ENCODE measurements at regions not wholly inside any gene's neighbourhood (a gene's known extent, or its start where the extent isn't known, plus 50 kb on each side); places are given as distances from the start of the nearest gene placed in this dataset.

DNA sequence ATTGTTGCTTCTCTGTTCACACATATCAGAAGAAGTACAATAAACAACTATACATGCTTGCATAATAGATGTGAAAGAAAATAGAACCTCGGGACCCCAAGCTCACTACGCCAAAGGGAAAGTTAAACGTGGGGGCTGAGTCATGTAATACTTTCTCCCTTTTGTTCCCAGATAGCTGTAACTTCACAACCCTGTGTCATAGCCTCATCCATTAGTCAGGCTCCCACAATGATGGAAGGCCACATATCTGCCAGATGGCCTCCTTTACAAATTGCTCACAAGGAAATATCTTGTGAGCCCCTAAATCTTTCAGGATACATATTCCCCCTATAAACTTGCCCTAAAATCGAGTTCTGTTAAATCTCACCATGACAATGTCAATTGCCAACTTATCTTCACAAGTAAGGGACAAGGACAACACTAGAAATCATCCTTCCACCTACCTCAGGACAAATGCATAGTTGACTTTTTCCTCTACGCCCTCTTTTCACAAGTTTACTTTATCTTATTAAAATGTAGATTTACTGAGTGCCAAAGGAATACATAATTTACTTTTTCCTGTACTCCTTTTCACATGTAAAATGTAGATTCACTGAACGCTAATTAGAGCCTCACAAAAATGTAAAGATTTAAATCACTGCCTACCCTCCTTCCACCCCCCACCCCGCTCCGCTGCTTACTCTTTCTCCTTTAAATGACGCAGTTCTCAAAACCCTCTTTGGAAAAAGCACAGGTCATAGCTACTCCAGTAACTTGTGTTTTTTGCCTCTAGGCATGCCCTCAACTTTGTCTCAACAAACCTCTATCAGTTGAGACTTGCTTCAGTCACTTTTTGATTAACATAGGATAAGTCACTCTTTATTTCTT, 477.1 kb downstream of the DTHD1 start:
- TF ChIP-seq POLR2AphosphoS5 (IDR thresholded peaks at IDR 0.05; ENCODE audit: insufficient read depth, low read depth, low read length), result no peak
- TF ChIP-seq, protein P1, sequence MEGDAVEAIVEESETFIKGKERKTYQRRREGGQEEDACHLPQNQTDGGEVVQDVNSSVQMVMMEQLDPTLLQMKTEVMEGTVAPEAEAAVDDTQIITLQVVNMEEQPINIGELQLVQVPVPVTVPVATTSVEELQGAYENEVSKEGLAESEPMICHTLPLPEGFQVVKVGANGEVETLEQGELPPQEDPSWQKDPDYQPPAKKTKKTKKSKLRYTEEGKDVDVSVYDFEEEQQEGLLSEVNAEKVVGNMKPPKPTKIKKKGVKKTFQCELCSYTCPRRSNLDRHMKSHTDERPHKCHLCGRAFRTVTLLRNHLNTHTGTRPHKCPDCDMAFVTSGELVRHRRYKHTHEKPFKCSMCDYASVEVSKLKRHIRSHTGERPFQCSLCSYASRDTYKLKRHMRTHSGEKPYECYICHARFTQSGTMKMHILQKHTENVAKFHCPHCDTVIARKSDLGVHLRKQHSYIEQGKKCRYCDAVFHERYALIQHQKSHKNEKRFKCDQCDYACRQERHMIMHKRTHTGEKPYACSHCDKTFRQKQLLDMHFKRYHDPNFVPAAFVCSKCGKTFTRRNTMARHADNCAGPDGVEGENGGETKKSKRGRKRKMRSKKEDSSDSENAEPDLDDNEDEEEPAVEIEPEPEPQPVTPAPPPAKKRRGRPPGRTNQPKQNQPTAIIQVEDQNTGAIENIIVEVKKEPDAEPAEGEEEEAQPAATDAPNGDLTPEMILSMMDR (IDR thresholded peaks at IDR 0.05; ENCODE audit: extremely low read depth in 1 of 2, insufficient read depth in 1 of 2, low read depth in 1 of 2, low read length in 2 of 2), result no peak
- TF ChIP-seq EZH2 (IDR thresholded peaks at IDR 0.05; ENCODE audit: borderline replicate concordance, low read depth, low read length, severe bottlenecking), result no peak
- TF ChIP-seq POLR2A (IDR thresholded peaks at IDR 0.05; ENCODE audit: low read depth, low read length), result no peak
- TF ChIP-seq, protein P2, sequence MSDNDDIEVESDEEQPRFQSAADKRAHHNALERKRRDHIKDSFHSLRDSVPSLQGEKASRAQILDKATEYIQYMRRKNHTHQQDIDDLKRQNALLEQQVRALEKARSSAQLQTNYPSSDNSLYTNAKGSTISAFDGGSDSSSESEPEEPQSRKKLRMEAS (IDR thresholded peaks at IDR 0.05; ENCODE audit: insufficient read depth, insufficient read length), result no peak
- no peak for TF ChIP-seq JUN (IDR thresholded peaks at IDR 0.05; ENCODE audit: borderline replicate concordance, insufficient read depth, insufficient read length, low read depth)
- TF ChIP-seq MYC (IDR thresholded peaks at IDR 0.05; ENCODE audit: low read depth, low read length), result no peak
